ENCODE measurements at regions not wholly inside any gene's neighbourhood (a gene's known extent, or its start where the extent isn't known, plus 50 kb on each side); places are given as distances from the start of the nearest gene placed in this dataset.
A peak's percentile ranks its signal among the peaks of the same experiment; 100 is the strongest.

GRCh38 chr13:95485518-95486144, 66.9 kb upstream of the CLDN10 start:
- no peaks in the 10 kb centered on the region for H3K36me3 ChIP-seq (ENCODE audit: control insufficient read depth in 3 of 3, insufficient read depth in 2 of 3, low read depth in 1 of 3, low read length in 3 of 3)
- H3K4me3 ChIP-seq (ENCODE audit: low read depth in 1 of 3, low read length in 3 of 3), result no peak overlapping the region
- DNase-seq, result no peak
- no peaks in the 10 kb centered on the region for H3K4me1 ChIP-seq (ENCODE audit: control insufficient read depth in 3 of 3, insufficient read depth in 2 of 3, low read depth in 1 of 3, low read length in 2 of 3)
- H3K27ac ChIP-seq (ENCODE audit: low read depth in 1 of 3, low read length in 2 of 3), result no peak overlapping the region
- peaks cover 0 to 5% (median 0%) of the 10 kb centered on the region in 3 donors for H3K27me3 ChIP-seq (ENCODE audit: control insufficient read depth in 3 of 3, insufficient read depth in 3 of 3, low read length in 3 of 3)
- WGBS, 3 donors, result 53 to 66% (median 62%) methylated on average over 3 of the region's 3 CpGs
- no peak for FAIRE-seq
- H3K9me3 ChIP-seq (ENCODE audit: control insufficient read depth in 2 of 2, insufficient read depth in 1 of 2, low read depth in 1 of 2, low read length in 1 of 2), result peaks cover 0 to 4% of the 10 kb centered on the region in 2 donors

GRCh38 chr13:95492044-95492801, 60.3 kb upstream of the CLDN10 start:
- H3K9me3 ChIP-seq (ENCODE audit: control insufficient read depth in 2 of 2, insufficient read depth in 1 of 2, low read depth in 1 of 2, low read length in 1 of 2), result peaks cover 0 to 14% of the 10 kb centered on the region in 2 donors
- H3K36me3 ChIP-seq (ENCODE audit: control insufficient read depth in 3 of 3, insufficient read depth in 2 of 3, low read depth in 1 of 3, low read length in 3 of 3), result no peaks in the 10 kb centered on the region
- no peaks in the 10 kb centered on the region for H3K4me1 ChIP-seq (ENCODE audit: control insufficient read depth in 3 of 3, insufficient read depth in 2 of 3, low read depth in 1 of 3, low read length in 2 of 3)
- FAIRE-seq, result no peak
- H3K27ac ChIP-seq (ENCODE audit: low read depth in 1 of 3, low read length in 2 of 3), result no peak overlapping the region
- H3K27me3 ChIP-seq (ENCODE audit: control insufficient read depth in 3 of 3, insufficient read depth in 3 of 3, low read length in 3 of 3), result no peaks in the 10 kb centered on the region
- H3K4me3 ChIP-seq (ENCODE audit: low read depth in 1 of 3, low read length in 3 of 3), result no peak overlapping the region
- peak; percentile 43 to 87 for DNase-seq
- WGBS, 3 donors, result 22 to 57% (median 38%) methylated on average over 8 of the region's 8 CpGs

DNA sequence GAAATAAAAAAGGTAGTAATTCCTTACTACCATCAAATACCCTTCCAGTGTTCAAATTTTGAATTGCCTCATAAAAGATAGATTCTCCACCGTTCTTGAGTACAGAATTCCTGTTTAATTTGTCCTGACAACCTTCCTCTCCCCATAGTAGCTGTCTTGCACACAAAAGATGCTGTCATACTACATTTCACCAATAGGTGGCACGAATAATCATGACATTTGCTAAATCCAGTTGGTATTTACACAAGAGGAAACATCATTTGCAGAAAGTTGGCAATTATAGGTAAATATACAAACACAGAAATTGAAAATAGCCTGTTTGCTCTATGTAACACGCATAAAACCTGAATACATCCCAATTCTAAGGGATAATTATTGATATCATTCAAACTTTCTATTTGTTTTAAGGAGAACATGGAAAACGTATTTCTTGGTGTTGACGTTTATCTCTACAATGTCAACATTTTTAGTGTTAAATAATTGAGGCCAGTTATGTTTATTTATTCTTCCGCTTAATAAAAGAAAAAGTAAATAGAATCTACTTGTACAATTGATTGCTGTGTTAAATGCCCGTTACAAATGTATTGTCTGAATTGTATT, 58.3 kb upstream of the CLDN10 start:
- FAIRE-seq, result peak; percentile 74
- H3K4me1 ChIP-seq (ENCODE audit: control insufficient read depth in 3 of 3, insufficient read depth in 2 of 3, low read depth in 1 of 3, low read length in 2 of 3), result no peaks in the 10 kb centered on the region
- 44 to 47% (median 44%) methylated on average over 7 of the region's 7 CpGs for WGBS, 3 donors
- no peak overlapping the region for H3K4me3 ChIP-seq (ENCODE audit: low read depth in 1 of 3, low read length in 3 of 3)
- peaks cover 0 to 14% of the 10 kb centered on the region in 2 donors for H3K9me3 ChIP-seq (ENCODE audit: control insufficient read depth in 2 of 2, insufficient read depth in 1 of 2, low read depth in 1 of 2, low read length in 1 of 2)
- no peaks in the 10 kb centered on the region for H3K36me3 ChIP-seq (ENCODE audit: control insufficient read depth in 3 of 3, insufficient read depth in 2 of 3, low read depth in 1 of 3, low read length in 3 of 3)
- H3K27me3 ChIP-seq (ENCODE audit: control insufficient read depth in 3 of 3, insufficient read depth in 3 of 3, low read length in 3 of 3), result no peaks in the 10 kb centered on the region
- no peak overlapping the region for H3K27ac ChIP-seq (ENCODE audit: low read depth in 1 of 3, low read length in 2 of 3)
- peak; percentile 60 to 70 for DNase-seq

DNA sequence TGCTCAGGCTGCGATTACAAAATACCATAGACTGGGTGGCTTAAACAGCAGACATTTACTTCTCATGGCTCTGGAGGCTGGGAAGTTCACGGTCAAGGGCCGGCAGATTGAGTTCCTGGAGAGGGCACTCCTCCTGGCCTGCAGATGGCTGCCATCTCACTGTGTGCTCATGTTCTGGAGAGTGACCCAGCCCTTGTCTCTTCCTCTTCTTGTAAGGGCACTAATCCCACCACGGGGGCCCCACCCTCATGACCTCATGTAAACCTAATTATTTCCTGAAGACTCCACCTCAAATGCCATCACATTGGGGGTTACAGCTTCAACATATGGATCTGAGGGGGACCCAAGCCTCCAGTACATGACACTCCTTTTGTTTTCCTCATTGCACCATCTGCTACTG, 56.0 kb upstream of the CLDN10 start:
- Histone ChIP-seq H3K4me3 (ENCODE audit: low read depth in 1 of 3, low read length in 3 of 3) (no peak overlapping the region), H3K27me3 (ENCODE audit: control insufficient read depth in 3 of 3, insufficient read depth in 3 of 3, low read length in 3 of 3) (no peaks in the 10 kb centered on the region), H3K4me1 (ENCODE audit: control insufficient read depth in 3 of 3, insufficient read depth in 2 of 3, low read depth in 1 of 3, low read length in 2 of 3) (no peaks in the 10 kb centered on the region), H3K36me3 (ENCODE audit: control insufficient read depth in 3 of 3, insufficient read depth in 2 of 3, low read depth in 1 of 3, low read length in 3 of 3) (no peaks in the 10 kb centered on the region), H3K9me3 (ENCODE audit: control insufficient read depth in 2 of 2, insufficient read depth in 1 of 2, low read depth in 1 of 2, low read length in 1 of 2) (peaks cover 0 to 18% of the 10 kb centered on the region in 2 donors), H3K27ac (ENCODE audit: low read depth in 1 of 3, low read length in 2 of 3) (no peak overlapping the region)
- FAIRE-seq (no peak), DNase-seq (no peak)
- WGBS, 3 donors, result 78 to 82% (median 80%) methylated on average over 4 of the region's 4 CpGs

GRCh38 chr13:95497381-95497807, 55.1 kb upstream of the CLDN10 start:
- no peaks in the 10 kb centered on the region for H3K4me1 ChIP-seq (ENCODE audit: control insufficient read depth in 3 of 3, insufficient read depth in 2 of 3, low read depth in 1 of 3, low read length in 2 of 3)
- no peak for FAIRE-seq
- no peak overlapping the region for H3K4me3 ChIP-seq (ENCODE audit: low read depth in 1 of 3, low read length in 3 of 3)
- WGBS, 3 donors, result 43 to 53% (median 46%) methylated on average over 3 of the region's 3 CpGs
- no peak overlapping the region for H3K27ac ChIP-seq (ENCODE audit: low read depth in 1 of 3, low read length in 2 of 3)
- H3K36me3 ChIP-seq (ENCODE audit: control insufficient read depth in 3 of 3, insufficient read depth in 2 of 3, low read depth in 1 of 3, low read length in 3 of 3), result no peaks in the 10 kb centered on the region
- no peaks in the 10 kb centered on the region for H3K27me3 ChIP-seq (ENCODE audit: control insufficient read depth in 3 of 3, insufficient read depth in 3 of 3, low read length in 3 of 3)
- DNase-seq, result no peak
- peaks cover 0 to 15% of the 10 kb centered on the region in 2 donors for H3K9me3 ChIP-seq (ENCODE audit: control insufficient read depth in 2 of 2, insufficient read depth in 1 of 2, low read depth in 1 of 2, low read length in 1 of 2)

- Histone ChIP-seq H3K4me3 (ENCODE audit: low read depth in 1 of 3, low read length in 3 of 3) (no peak overlapping the region), H3K36me3 (ENCODE audit: control insufficient read depth in 3 of 3, insufficient read depth in 2 of 3, low read depth in 1 of 3, low read length in 3 of 3) (no peaks in the 10 kb centered on the region), H3K9me3 (ENCODE audit: control insufficient read depth in 2 of 2, insufficient read depth in 1 of 2, low read depth in 1 of 2, low read length in 1 of 2) (peaks cover 0 to 13% of the 10 kb centered on the region in 2 donors), H3K4me1 (ENCODE audit: control insufficient read depth in 3 of 3, insufficient read depth in 2 of 3, low read depth in 1 of 3, low read length in 2 of 3) (no peaks in the 10 kb centered on the region), H3K27ac (ENCODE audit: low read depth in 1 of 3, low read length in 2 of 3) (no peak overlapping the region), H3K27me3 (ENCODE audit: control insufficient read depth in 3 of 3, insufficient read depth in 3 of 3, low read length in 3 of 3) (no peaks in the 10 kb centered on the region)
- FAIRE-seq (no peak), DNase-seq (no peak)
- 82 to 86% (median 85%) methylated on average over 8 of the region's 8 CpGs for WGBS, 3 donors
Measured at GRCh38 chr13:95498886-95499285, 53.6 kb upstream of the CLDN10 start.

GRCh38 chr13:95499811-95500712, 52.5 kb upstream of the CLDN10 start:
- Histone ChIP-seq H3K9me3 (ENCODE audit: control insufficient read depth in 2 of 2, insufficient read depth in 1 of 2, low read depth in 1 of 2, low read length in 1 of 2) (peaks cover 0 to 13% of the 10 kb centered on the region in 2 donors), H3K27ac (ENCODE audit: low read depth in 1 of 3, low read length in 2 of 3) (no peak overlapping the region), H3K4me1 (ENCODE audit: control insufficient read depth in 3 of 3, insufficient read depth in 2 of 3, low read depth in 1 of 3, low read length in 2 of 3) (no peaks in the 10 kb centered on the region), H3K4me3 (ENCODE audit: low read depth in 1 of 3, low read length in 3 of 3) (no peak overlapping the region), H3K27me3 (ENCODE audit: control insufficient read depth in 3 of 3, insufficient read depth in 3 of 3, low read length in 3 of 3) (no peaks in the 10 kb centered on the region), H3K36me3 (ENCODE audit: control insufficient read depth in 3 of 3, insufficient read depth in 2 of 3, low read depth in 1 of 3, low read length in 3 of 3) (no peaks in the 10 kb centered on the region)
- DNase-seq (no peak), FAIRE-seq (no peak)
- WGBS, 3 donors, result 83 to 86% (median 84%) methylated on average over 6 of the region's 6 CpGs

DNA sequence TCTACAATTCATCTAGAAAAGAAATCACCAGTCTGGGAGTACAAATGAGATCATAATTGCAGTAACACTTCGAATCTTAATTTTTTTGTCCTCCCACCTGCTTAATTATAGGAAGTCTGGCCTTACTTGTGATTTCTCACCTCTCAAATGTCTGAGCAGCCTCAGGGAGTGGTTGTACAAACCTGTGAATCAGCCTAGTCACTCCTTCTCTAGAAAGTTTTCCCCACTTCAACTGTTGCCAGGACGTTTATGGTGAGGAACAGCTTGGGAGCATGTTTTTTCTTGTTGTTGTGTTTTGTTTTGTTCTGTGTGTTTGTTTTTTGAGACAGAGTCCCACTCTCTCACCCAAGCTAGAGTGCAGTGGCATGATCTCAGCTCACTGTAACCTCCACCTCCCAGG, 50.3 kb upstream of the CLDN10 start:
- 58 to 73% (median 62%) methylated on average over 2 of the region's 2 CpGs for WGBS, 3 donors
- peaks cover 0 to 4% of the 10 kb centered on the region in 2 donors for H3K9me3 ChIP-seq (ENCODE audit: control insufficient read depth in 2 of 2, insufficient read depth in 1 of 2, low read depth in 1 of 2, low read length in 1 of 2)
- FAIRE-seq, result no peak
- no peaks in the 10 kb centered on the region for H3K4me1 ChIP-seq (ENCODE audit: control insufficient read depth in 3 of 3, insufficient read depth in 2 of 3, low read depth in 1 of 3, low read length in 2 of 3)
- no peaks in the 10 kb centered on the region for H3K27me3 ChIP-seq (ENCODE audit: control insufficient read depth in 3 of 3, insufficient read depth in 3 of 3, low read length in 3 of 3)
- H3K4me3 ChIP-seq (ENCODE audit: low read depth in 1 of 3, low read length in 3 of 3), result no peak overlapping the region
- no peak for DNase-seq
- H3K27ac ChIP-seq (ENCODE audit: low read depth in 1 of 3, low read length in 2 of 3), result no peak overlapping the region
- H3K36me3 ChIP-seq (ENCODE audit: control insufficient read depth in 3 of 3, insufficient read depth in 2 of 3, low read depth in 1 of 3, low read length in 3 of 3), result no peaks in the 10 kb centered on the region
